Endothelial cell of umbilical vein (primary cell): ENCODE measurements at regions not wholly inside any gene's neighbourhood (a gene's known extent, or its start where the extent isn't known, plus 50 kb on each side); places are given as distances from the start of the nearest gene placed in this dataset.

ENCODE experiments used
- BruUV-seq: library from RNA; stranded (reverse); fragments of 400-500 nt; replicated peaks from 2 replicates; lab custom pipeline; 2021; lab: Mats Ljungman, UMichigan
- CTCF ChIA-PET: fragments of 300-600, 350-600 bp; sonication (Branson Sonifier 250); formaldehyde crosslinking; loops from one replicate; lab custom pipeline; 2021; ENCODE audit warnings: antibody characterized with exemption, inconsistent platforms; lab: Charles Lee
- POLR2A ChIA-PET: fragments of 300-600, 350-600 bp; sonication (Branson Sonifier 250); formaldehyde crosslinking; loops from one replicate; lab custom pipeline; 2021; ENCODE audit warnings: antibody characterized with exemption, inconsistent platforms; lab: Charles Lee
- DNase-seq: peaks from one replicate; pipeline ENCODE4 v3.0.0-alpha.2; 2011; ENCODE audit warnings: low read depth, low spot score
- FAIRE-seq: peaks from 2 replicates; lab custom pipeline; 2011; peaks lifted over from hg19 to GRCh38; lab: Jason Lieb, UNC
- H2AFZ ChIP-seq: 2 replicates; pipeline ENCODE4 v1.6.0; 2012; ENCODE audit warnings: low read depth, low read length, control low read depth, inconsistent platforms
- H3K27ac ChIP-seq: 2 replicates; pipeline ENCODE4 v1.5.1; 2011; ENCODE audit warnings: low read depth, mild to moderate bottlenecking, control low read depth, low read length, moderate library complexity; ENCODE audit not compliant: insufficient read depth
- H3K27me3 ChIP-seq, 2 experiments: 2 replicates each; pipeline versions ENCODE4 v1.6.0 to v1.6.1; 2011; ENCODE audit warnings: low read length in 2 of 2, mixed read lengths in 1 of 2; ENCODE audit not compliant: control insufficient read depth in 2 of 2, insufficient read depth in 2 of 2
- H3K36me3 ChIP-seq, 2 experiments: 2 replicates in 1 of 2; 3 replicates in 1 of 2; pipeline ENCODE4 v1.5.1; 2011; ENCODE audit warnings: low read length in 2 of 2, mild to moderate bottlenecking in 1 of 2, moderate library complexity in 1 of 2; ENCODE audit not compliant: control insufficient read depth in 2 of 2, insufficient read depth in 2 of 2; ENCODE audit errors: extremely low read depth in 1 of 2
- H3K4me1 ChIP-seq: 3 replicates; pipeline ENCODE4 v1.5.1; 2011; ENCODE audit warnings: mild to moderate bottlenecking, low read length; ENCODE audit not compliant: control insufficient read depth, insufficient read depth; ENCODE audit errors: extremely low read depth
- H3K4me2 ChIP-seq: 2 replicates; pipeline ENCODE4 v1.6.1; 2011; ENCODE audit warnings: low read length, control low read depth, mixed read lengths; ENCODE audit not compliant: insufficient read depth
- H3K4me3 ChIP-seq, 3 experiments: fragments of 200-600 bp in 1 of 3; sonication (generic), shearing (Covaris generic) in 1 of 3; replicated peaks in 1 of 3; 2 replicates each; pipeline ENCODE4 v1.5.1; 2011 to 2016; ENCODE audit warnings: control low read depth in 3 of 3, low read length in 3 of 3, mild to moderate bottlenecking in 2 of 3, inconsistent platforms in 1 of 3, low read depth in 1 of 3, moderate library complexity in 1 of 3; ENCODE audit not compliant: insufficient read depth in 1 of 3
- H3K79me2 ChIP-seq: 2 replicates; pipeline ENCODE4 v1.6.0; 2012; ENCODE audit warnings: low read length, inconsistent platforms; ENCODE audit not compliant: control insufficient read depth, insufficient read depth
- H3K9ac ChIP-seq: replicated peaks from 2 replicates; pipeline ENCODE3; 2011; ENCODE audit warnings: low read length, control low read depth; ENCODE audit not compliant: insufficient read depth; ENCODE audit errors: extremely low read depth
- H3K9me1 ChIP-seq: replicated peaks from 3 replicates; pipeline ENCODE4 v1.6.0; 2011; ENCODE audit warnings: mild to moderate bottlenecking, low read length; ENCODE audit not compliant: control insufficient read depth, insufficient read depth; ENCODE audit errors: extremely low read depth
- H3K9me3 ChIP-seq: replicated peaks from 2 replicates; pipeline ENCODE4 v1.5.1; 2012; ENCODE audit warnings: low read length, inconsistent platforms; ENCODE audit not compliant: control insufficient read depth, insufficient read depth
- H4K20me1 ChIP-seq: replicated peaks from 2 replicates; pipeline ENCODE3; 2011; ENCODE audit warnings: mild to moderate bottlenecking, low read length; ENCODE audit not compliant: control insufficient read depth, insufficient read depth; ENCODE audit errors: extremely low read depth
- CTCF ChIP-seq, 2 donors: IDR thresholded peaks; 1 replicate in 1 of 2; 2 replicates in 1 of 2; pipeline ENCODE4 v1.5.1; 2011; ENCODE audit warnings: low read length in 2 of 2, mild to moderate bottlenecking in 2 of 2, moderate library complexity in 2 of 2, control low read depth in 1 of 2, inconsistent platforms in 1 of 2, low read depth in 1 of 2; ENCODE audit not compliant: insufficient read depth in 1 of 2; ENCODE audit errors: extremely low read depth in 1 of 2
- EZH2 ChIP-seq: IDR thresholded peaks from 2 replicates; pipeline ENCODE4 v1.6.1; 2012; ENCODE audit warnings: borderline replicate concordance, low read depth, mild to moderate bottlenecking, moderate library complexity, low read length, inconsistent platforms; ENCODE audit not compliant: severe bottlenecking
- FOS ChIP-seq: IDR thresholded peaks from 2 replicates; pipeline ENCODE4 v1.6.1; 2011; ENCODE audit warnings: mild to moderate bottlenecking, low read length, moderate library complexity, borderline replicate concordance; ENCODE audit not compliant: insufficient read depth
- GATA2 ChIP-seq: IDR thresholded peaks from 2 replicates; pipeline ENCODE4 v1.7.0; 2011; ENCODE audit warnings: low read depth, mild to moderate bottlenecking, moderate library complexity, mixed read lengths, low read length; ENCODE audit not compliant: insufficient read length, insufficient read depth
- JUN ChIP-seq: IDR thresholded peaks from 2 replicates; pipeline ENCODE4 v1.6.1; 2011; ENCODE audit warnings: borderline replicate concordance, low read depth; ENCODE audit not compliant: insufficient read length, insufficient read depth
- MAX ChIP-seq: IDR thresholded peaks from 2 replicates; pipeline ENCODE4 v1.6.1; 2011; ENCODE audit not compliant: insufficient read depth, insufficient read length
- MYC ChIP-seq: IDR thresholded peaks from one replicate; pipeline ENCODE4 v1.6.1; 2011; ENCODE audit warnings: mild to moderate bottlenecking, low read depth, low read length
- POLR2A ChIP-seq: IDR thresholded peaks from 2 replicates; pipeline ENCODE4 v1.6.1; 2012; ENCODE audit warnings: low read depth, mild to moderate bottlenecking, control low read depth, low read length
- POLR2AphosphoS5 ChIP-seq: IDR thresholded peaks from 2 replicates; pipeline ENCODE4 v1.6.1; 2012; ENCODE audit warnings: low read depth, mild to moderate bottlenecking, control low read depth, low read length, moderate library complexity; ENCODE audit not compliant: insufficient read depth
- dilution Hi-C: fragments of 300-500 bp; cut with MboI; formaldehyde crosslinking; loops from one replicate; pipeline ENCODE4 v1.15.0; 2019; ENCODE audit warnings: low sequenced_read_pairs; ENCODE audit not compliant: extremely low pct_ligation_motif_present
- intact Hi-C: fragments of 100-400 bp; cut with micrococcal nuclease; formaldehyde crosslinking; loops from one replicate; pipeline ENCODE4 v1.10.0; 2022

GRCh38 chr6:147784371-147784770 lies 275.9 kb downstream of the SAMD5 start:
- Histone ChIP-seq H3K9me3 (no peaks in the 10 kb centered on the region), H2AFZ (no peak overlapping the region), H3K27ac (no peak overlapping the region), H3K36me3 (no peaks in the 10 kb centered on the region), H3K9ac (no peak overlapping the region), H4K20me1 (no peaks in the 10 kb centered on the region), H3K79me2 (no peaks in the 10 kb centered on the region), H3K4me3 (no peak overlapping the region), H3K4me1 (peaks cover 2% of the 10 kb centered on the region), H3K9me1 (no peaks in the 10 kb centered on the region), H3K4me2 (no peak overlapping the region), H3K27me3 (no peaks in the 10 kb centered on the region)
- dilution Hi-C loops: no loop called here
- intact Hi-C loops: no loop called here
- ChIA-PET CTCF (no interaction called here), POLR2A (no interaction called here)
- no TSS peak for BruUV-seq
- TF ChIP-seq CTCF (IDR thresholded peaks at IDR 0.05; ENCODE audit: extremely low read depth in 1 of 2, insufficient read depth in 1 of 2, low read depth in 1 of 2, low read length in 2 of 2) (no peak), POLR2AphosphoS5 (no peak), POLR2A (no peak), JUN (no peak), MYC (no peak), FOS (no peak), EZH2 (no peak), GATA2 (no peak), MAX (no peak)
- no peak for DNase-seq
- no peak for FAIRE-seq
